ENCODE measurements at regions not wholly inside any gene's neighbourhood (a gene's known extent, or its start where the extent isn't known, plus 50 kb on each side); places are given as distances from the start of the nearest gene placed in this dataset.

- WGBS (ENCODE audit: missing lambda C conversion rate), result 42% methylated on average over 4 of the region's 4 CpGs
- no peak overlapping the region for H3K4me2 ChIP-seq
- ChIA-PET CTCF (no interaction called here), POLR2A (no interaction called here)
- no peak overlapping the region for H3K27ac ChIP-seq
- H3K9me3 ChIP-seq, result no peaks in the 10 kb centered on the region
- no peak for FAIRE-seq
- no peak for DNase-seq (ENCODE audit: low read depth in 1 of 2, low spot score in 1 of 2)
- ATAC-seq, result no peak
- TF ChIP-seq KDM1A (IDR thresholded peaks at IDR 0.05; ENCODE audit: low read depth) (no peak), MAFK (IDR thresholded peaks at IDR 0.05; ENCODE audit: partially characterized antibody) (no peak)
- no peaks in the 10 kb centered on the region for H3K4me1 ChIP-seq
- no peak overlapping the region for H3K4me3 ChIP-seq
Observed at GRCh38 chr2:204184226-204184625, 247.7 kb downstream of the ICOS start.

DNA sequence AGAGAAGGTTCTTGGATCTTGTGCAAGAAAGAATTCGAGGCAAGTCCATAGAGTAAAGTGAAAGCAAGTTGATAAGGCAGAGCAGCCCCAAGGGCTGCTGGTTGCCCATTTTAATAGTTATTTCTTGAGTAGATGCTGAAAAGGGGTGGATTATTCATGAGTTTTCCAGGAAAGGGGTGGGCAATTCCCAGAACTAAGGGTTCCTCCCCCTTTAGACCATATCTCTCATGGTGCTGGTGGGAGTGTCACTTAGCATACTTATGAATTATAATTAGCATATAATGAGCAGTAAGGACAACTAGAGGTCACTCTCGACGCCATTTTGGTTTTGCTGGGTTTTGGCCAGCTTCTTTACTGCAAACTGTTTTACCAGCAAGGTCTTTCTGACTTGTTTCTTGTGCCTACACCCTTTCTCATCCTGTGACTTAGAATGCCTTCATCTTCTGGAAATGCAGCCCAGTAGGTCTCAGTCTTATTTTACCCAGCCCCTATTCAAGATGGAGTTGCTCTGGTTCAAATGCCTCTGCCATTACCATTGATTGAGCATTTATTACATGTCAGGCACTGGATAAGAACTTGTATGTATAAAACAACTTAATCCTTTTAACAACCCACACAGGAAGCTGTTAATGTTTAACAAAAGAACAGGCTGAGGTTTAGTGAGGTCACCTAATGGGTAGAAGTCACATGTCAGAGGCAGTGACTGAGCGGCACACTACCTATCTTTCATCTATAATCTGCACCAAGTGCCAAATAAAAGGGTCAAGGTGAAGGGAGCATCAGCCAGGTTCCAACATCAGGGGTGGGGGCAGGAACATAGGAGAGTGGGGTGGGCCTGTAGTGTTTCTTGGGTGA, 250.9 kb downstream of the ICOS start:
- H3K4me1 ChIP-seq, result no peaks in the 10 kb centered on the region
- 53% methylated on average over 4 of the region's 4 CpGs for WGBS (ENCODE audit: missing lambda C conversion rate)
- FAIRE-seq (no peak), DNase-seq (ENCODE audit: low read depth in 1 of 2, low spot score in 1 of 2) (no peak), ATAC-seq (no peak)
- TF ChIP-seq HDAC2 (IDR thresholded peaks at IDR 0.05), result no peak
- no peak for TF ChIP-seq HEYL (CRISPR knock-in tag; IDR thresholded peaks at IDR 0.05)
- TF ChIP-seq TP53 (CRISPR knock-in tag; IDR thresholded peaks at IDR 0.05), result no peak
- no peak overlapping the region for H3K4me3 ChIP-seq
- H3K9me3 ChIP-seq, result no peaks in the 10 kb centered on the region
- CTCF ChIA-PET, result no interaction called here
- no peak overlapping the region for H3K4me2 ChIP-seq
- no peak overlapping the region for H3K27ac ChIP-seq
- POLR2A ChIA-PET, result no interaction called here

DNA sequence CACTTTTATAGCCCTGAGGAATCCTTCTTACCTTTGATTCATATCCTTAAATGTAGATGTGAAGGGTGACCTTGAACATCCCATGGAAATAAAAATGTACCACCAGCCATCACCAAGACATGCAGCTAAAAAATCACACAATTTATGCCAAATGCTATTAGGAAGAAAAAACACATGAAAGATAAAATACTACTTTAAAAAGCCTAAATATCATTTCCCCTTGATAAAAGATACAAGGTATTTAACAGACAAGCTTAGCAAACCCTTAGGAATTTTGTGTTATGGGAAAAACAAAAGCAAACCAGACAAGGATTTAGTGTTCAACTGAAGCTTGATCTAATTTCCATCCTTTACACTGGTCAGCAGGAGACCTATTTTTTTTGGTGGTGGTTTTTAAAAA, 255.0 kb downstream of the ICOS start:
- H3K4me2 ChIP-seq, result no peak overlapping the region
- H3K27ac ChIP-seq, result no peak overlapping the region
- TF ChIP-seq FOSB (CRISPR knock-in tag; IDR thresholded peaks at IDR 0.05) (no peak), MAFK (IDR thresholded peaks at IDR 0.05; ENCODE audit: partially characterized antibody) (no peak), ESRRA (IDR thresholded peaks at IDR 0.05; ENCODE audit: borderline replicate concordance, low read length) (no peak), SREBF2 (IDR thresholded peaks at IDR 0.05) (no peak)
- no peak overlapping the region for H3K4me3 ChIP-seq
- H3K9me3 ChIP-seq, result no peaks in the 10 kb centered on the region
- H3K4me1 ChIP-seq, result no peaks in the 10 kb centered on the region
- POLR2A ChIA-PET, result no interaction called here
- ATAC-seq (no peak), DNase-seq (ENCODE audit: low read depth in 1 of 2, low spot score in 1 of 2) (no peak), FAIRE-seq (no peak)
- CTCF ChIA-PET, result interaction anchor here (0.6 to 1.4 kb wide), 2 partner anchors 14 to 546 kb away, joined by 3 to 5 read pairs; no protein-coding TSS in a partner anchor

- H3K4me3 ChIP-seq, result no peak overlapping the region
- H3K9me3 ChIP-seq, result no peaks in the 10 kb centered on the region
- DNase-seq (ENCODE audit: low read depth in 1 of 2, low spot score in 1 of 2) (no peak), FAIRE-seq (no peak), ATAC-seq (no peak)
- no peaks in the 10 kb centered on the region for H3K4me1 ChIP-seq
- POLR2A ChIA-PET, result no interaction called here
- no peak for TF ChIP-seq EHMT2 (IDR thresholded peaks at IDR 0.05; ENCODE audit: low read depth)
- no peak for TF ChIP-seq KDM1A (IDR thresholded peaks at IDR 0.05; ENCODE audit: low read depth)
- TF ChIP-seq PBX3 (IDR thresholded peaks at IDR 0.05), result no peak
- no peak for TF ChIP-seq KDM5A (IDR thresholded peaks at IDR 0.05)
- TF ChIP-seq HDAC2 (IDR thresholded peaks at IDR 0.05), result no peak
- TF ChIP-seq HEYL (CRISPR knock-in tag; IDR thresholded peaks at IDR 0.05), result no peak
- TF ChIP-seq FOSL2 (IDR thresholded peaks at IDR 0.05), result no peak
- TF ChIP-seq FOSL2 (CRISPR knock-in tag; IDR thresholded peaks at IDR 0.05), result no peak
- TF ChIP-seq, protein P1, sequence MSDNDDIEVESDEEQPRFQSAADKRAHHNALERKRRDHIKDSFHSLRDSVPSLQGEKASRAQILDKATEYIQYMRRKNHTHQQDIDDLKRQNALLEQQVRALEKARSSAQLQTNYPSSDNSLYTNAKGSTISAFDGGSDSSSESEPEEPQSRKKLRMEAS (IDR thresholded peaks at IDR 0.05), result no peak
- no peak for TF ChIP-seq EHF (CRISPR knock-in tag; IDR thresholded peaks at IDR 0.05)
- TF ChIP-seq HOXB13 (CRISPR knock-in tag; IDR thresholded peaks at IDR 0.05; ENCODE audit: low read depth), result no peak
- CTCF ChIA-PET, result interaction anchor here (0.9 to 1.6 kb wide), 3 partner anchors 17 to 50 kb away, joined by 3 read pairs; no protein-coding TSS in a partner anchor
- 6% methylated on average over 4 of the region's 4 CpGs for WGBS (ENCODE audit: missing lambda C conversion rate)
- H3K4me2 ChIP-seq, result no peak overlapping the region
- H3K27ac ChIP-seq, result no peak overlapping the region
Observed at GRCh38 chr2:204195498-204195897, 258.9 kb downstream of the ICOS start.
